GM18868 (cell line): ENCODE measurements at regions not wholly inside any gene's neighbourhood (a gene's known extent, or its start where the extent isn't known, plus 50 kb on each side); places are given as distances from the start of the nearest gene placed in this dataset.
"Not testable (repeated sequence)": the region's sequence is repeated elsewhere in the genome, so short reads cannot be mapped to it uniquely, and the experiment has no call there.

ENCODE experiments used
- ATAC-seq: cut with Tn5 transposase; IDR thresholded peaks from one replicate; pipeline ENCODE4 v1.9.1; 2021; ENCODE audit warnings: mild to moderate bottlenecking, moderate library complexity; ENCODE audit not compliant: unreplicated experiment

DNA sequence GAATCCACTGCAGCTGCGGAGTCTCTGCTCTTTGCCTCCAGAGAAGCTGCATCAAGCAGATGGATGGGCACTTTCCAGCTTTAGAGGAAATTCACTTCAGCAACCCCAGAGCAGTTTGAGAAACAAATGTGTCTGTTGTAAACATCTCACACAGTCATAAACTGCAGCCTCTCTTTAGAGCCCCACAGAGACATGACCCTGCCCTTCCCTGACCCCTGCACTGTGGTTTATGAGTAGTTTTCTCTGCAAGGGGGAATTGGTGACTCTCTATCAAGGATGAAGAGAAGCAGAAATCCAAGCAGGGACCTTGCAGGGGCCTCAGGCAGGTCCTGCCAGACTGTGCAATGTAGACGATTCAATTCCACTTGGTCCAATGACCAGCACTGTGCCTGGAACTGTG, 160.2 kb downstream of the SH2D4B start:
- ATAC-seq: no peak

DNA sequence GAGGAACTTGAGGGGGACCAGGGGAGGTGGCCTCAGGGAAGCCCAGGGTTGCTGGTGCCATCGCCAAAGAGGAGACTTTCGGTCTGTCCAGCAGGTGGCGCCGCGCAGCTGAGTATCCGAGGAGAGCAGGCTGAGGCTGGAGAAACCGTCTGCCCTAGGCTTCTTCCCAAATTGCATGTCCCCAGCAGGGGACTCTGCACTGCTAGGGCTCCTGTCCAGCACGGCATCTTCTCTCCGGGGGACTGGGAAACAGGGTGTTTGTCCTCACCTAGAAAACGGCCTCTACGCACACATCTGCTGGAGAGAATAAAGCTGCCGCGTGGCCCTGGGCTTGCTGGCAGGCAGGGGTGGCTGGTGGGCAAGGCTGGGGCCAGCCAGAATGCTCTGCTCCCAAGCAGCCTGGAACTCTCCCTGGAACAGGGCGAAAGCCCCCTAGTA, 161.9 kb downstream of the SH2D4B start:
- peak; percentile 76 for ATAC-seq

DNA sequence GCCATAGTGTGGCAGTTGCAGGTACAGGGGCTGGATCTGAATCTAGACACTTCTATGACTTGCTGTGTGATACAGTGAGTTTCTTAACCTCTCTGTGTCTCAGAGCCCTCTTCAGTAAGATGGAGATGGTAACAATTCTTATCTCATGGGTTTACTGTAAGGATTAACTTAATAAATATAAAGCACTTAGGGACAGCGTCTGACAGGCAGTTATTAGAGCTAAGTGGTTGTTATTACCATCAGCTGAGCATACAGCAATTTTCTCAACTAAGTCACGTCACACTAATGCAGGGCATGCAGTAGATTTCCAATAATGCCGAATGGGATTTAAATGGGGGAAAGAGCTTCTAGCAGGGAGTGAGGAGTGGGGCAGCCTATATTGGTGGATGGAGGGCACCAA, 162.6 kb downstream of the SH2D4B start:
- no peak for ATAC-seq

DNA sequence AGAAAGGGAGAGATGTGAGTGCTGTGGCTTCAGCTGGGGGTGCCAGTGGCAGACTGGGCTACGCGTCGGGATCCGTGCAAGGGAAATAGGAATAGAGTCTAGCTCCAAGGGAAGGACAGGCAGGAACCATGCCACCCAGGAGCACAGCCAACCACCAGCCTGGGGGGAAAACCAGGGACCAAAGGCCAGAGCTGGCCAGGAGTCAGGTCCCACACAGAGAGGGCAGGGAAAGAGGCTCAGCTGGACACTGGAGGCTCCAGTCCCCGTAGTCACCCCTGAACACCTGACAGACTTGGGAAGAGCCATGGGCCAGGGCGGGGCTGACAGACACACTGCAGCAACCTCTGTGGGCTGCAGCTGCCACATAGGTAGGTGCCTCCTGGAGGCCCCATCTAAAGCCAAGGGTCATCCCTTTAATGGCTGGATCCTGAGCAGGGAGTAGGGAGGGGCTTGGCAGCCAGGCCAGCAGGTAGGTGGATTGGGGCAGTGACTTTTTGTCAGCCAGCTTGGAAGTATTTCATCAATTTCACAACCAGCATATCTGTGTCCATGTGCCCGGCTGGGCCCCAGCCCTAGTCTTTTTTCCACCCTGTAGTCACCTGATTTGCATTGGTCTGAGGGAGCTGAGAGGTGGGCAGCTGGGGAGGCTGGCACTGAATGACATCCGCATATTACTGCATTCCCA, 163.2 kb downstream of the SH2D4B start:
- ATAC-seq: no peak

DNA sequence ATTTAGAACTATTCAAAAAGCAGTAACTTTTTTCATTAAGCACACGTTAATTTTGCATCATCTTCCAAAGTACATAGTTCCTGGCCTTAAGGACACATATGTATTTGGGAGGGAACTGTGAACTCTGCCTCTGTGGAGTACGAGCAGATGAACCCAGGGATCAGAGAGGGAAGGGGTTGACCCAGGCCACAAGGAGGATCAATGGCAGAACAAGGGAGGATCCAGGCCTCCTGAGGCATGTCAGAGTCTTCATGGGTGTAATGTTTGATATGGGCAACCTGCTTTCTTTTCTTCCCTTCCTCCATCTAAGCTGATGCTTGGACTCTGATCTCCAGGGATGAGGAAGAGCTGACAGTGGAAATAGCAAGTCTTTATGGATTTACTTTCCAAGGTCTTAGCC, 164.0 kb downstream of the SH2D4B start:
- ATAC-seq: no peak

DNA sequence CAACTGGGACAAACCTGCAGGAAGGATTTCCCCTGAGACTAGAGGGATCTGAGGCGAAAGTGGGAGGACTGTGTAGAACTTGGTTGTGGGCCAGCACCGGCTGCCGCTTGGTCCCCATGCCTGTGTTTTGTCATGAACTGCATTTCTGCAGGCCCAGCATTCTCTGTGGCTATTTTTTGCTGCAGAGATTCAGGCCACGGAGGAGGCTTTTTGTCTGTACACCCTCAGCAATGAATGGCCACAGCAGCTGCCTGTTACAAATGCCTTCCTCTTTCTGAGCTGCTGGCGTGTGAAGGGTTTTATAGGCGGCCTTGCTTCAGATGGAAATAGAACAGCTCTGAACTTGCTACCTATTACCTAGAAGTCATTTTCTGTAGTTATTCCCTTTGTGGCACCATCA, 164.4 kb downstream of the SH2D4B start:
- ATAC-seq: peak; percentile 51

DNA sequence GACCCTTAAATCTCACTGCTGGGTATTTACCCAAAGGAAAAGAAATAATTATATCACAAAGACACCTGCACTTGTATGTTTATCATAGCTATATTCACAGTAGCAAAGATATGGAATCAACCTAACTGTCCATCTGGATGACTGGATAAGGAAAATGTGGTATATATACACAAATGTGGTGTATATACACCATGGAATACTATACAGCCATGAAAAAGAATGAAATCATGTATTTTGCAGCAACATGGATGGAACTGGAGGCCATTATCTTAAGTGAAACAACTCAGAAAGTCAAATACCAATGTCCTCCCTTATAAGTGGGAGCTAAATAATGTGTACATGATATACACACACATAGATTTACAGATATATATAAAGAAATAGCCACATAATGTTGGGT, 168.2 kb downstream of the SH2D4B start:
- no peak for ATAC-seq

DNA sequence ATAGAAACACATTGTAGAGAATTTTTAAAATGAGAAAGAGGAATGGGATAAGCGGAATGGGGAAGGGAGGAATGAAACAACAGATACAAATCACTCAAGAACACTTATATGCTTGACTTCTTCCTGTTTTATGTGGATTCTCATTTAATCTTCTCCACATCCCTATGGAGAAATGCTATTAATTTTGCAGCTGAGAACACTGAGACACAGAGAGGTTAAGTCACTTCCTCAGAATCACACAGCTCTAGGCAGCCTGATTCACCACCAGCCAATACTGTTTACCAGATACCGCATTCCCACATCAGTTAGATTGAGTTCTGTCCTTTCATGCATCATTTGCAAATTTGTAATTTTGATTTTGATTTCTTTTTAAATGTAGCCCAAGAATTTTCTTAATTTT, 170.5 kb downstream of the SH2D4B start:
- ATAC-seq: no peak

DNA sequence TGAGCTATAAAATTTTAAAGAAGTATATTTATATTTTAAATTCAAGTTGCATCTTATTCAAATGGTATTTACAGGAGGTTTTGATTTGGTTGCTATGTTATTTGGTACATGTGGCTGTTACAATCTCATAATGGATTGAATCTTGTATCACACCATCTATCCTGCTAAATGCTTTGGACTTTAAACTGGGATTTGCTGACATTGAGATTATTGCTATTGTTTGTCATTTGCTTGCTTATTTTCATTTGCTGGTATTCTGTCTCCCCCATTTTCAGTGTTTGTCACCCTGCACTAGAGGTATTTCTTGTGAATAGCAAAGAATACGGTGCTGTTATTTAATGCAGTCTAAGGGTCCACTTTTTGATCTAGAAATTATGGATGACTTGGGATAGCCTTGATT, 171.1 kb downstream of the SH2D4B start:
- ATAC-seq: no peak

DNA sequence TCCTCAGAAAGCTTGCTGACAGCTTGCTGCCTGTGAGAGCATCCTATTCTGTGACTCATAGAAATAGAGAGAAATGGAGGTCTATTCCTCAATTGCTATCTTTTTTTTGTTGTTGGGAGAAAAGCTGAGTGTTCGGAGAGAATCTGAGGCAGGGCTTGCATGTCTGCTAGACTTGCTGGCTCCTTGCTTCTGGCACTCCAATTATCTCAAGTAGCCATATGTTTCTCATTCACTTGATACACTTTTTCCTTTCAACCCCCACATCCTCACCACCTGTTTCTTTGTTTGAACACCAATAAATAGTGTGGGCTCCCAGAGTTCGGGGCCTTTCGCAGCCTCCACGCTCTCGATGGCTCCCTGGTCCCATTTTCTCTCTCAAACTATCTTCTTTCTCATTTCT, 172.2 kb downstream of the SH2D4B start:
- no peak for ATAC-seq

DNA sequence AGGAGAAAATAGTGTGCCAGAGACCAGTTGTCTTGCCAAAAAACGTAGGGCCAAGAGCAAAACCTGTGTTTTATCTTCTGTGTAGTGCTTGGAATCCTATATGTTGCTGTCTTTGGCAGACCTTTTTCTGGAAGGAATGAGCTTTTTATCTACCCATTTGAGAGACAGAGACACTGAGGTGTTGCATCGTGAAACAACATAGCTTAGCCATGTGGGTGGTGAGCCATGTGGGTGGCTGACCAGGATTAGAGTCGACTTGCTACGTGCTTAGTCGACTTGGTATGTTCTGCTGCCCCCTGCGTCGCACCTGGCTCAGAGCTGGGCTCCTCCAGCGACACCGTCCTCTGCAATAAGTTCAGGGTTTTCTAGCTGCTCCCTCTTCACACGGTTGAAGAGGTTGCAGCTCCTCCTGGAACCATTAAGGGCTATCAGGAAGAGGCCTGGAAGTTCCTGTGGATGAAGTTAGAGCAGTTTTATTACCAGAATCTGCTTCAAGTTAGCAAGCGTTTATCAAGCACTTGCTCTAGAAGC, 175.8 kb downstream of the SH2D4B start:
- no peak for ATAC-seq

DNA sequence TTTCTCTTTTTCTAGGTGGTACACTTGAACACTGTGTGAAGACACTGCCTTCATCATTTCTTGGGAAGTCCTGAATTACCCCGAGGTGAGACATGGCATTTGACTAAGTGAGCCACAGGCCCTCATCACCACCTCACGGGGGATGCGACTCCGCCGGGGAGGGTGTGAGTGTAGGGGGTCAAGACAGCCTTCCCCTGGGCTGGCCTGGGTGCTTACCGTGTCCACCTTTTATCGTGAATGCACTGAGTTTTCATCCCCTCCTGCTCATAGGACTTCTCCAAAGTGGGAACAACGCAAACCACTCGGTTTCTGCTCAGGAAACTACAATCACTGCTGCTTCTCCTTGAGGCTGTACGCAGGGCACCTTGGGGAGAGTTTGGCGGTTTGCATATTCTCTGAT, 176.9 kb downstream of the SH2D4B start:
- no peak for ATAC-seq

DNA sequence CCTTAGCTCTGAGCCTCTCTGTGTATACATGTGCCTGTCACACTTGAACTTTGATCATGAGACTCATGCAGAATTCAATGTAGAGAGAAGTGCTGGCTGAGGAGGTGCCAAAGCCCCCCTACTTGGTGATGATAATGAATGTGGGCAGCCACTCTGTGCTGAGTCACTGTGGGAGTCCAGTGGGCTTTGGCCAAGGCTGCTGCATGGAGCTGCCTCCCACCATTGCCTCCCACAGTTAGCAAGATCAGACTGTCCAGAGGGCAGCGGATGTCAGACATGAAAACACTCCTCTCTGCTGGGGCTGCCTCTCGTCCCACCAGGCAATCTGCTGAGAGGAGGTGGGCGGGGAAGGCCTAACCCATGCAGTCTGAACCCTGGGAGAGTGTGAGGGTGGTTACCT, 180.3 kb downstream of the SH2D4B start:
- ATAC-seq: no peak

DNA sequence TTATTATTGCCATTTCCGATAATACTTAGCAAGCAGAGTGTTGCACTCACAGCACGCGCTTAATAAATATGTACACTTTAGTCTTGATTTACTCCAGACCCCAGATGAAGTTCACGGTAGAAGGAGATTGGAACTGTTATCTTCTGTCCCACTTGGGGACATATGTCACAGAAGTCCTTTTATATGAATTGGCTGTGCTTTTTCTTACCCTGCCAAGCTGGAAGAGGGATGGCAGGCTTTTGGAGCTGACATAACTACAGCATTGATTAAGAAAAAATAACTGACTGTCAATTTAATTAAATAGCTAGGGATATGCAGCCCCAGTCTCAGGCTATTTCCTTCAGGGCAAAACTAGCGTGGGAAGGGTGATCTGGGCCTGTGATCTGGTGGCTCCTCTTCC, 182.2 kb downstream of the SH2D4B start:
- no peak for ATAC-seq

DNA sequence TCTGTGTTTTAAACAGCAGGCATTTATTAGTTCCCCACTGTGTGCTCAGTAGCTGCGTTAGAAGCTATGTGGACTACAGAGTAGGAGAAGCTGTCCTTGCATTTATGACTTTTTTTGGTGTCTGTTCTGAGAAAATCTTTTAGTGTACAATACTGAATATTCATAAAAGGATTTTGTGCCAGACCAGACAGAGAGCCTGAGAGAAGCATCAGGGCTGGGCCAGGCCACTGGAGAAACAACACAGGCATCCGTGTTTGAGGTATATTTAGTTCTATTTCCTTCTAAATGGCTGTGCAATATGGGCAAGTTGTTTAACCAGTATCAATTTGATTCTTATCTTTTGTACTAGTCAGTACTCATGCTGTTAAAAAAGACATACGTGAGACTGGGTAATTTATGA, 182.8 kb downstream of the SH2D4B start:
- no peak for ATAC-seq

DNA sequence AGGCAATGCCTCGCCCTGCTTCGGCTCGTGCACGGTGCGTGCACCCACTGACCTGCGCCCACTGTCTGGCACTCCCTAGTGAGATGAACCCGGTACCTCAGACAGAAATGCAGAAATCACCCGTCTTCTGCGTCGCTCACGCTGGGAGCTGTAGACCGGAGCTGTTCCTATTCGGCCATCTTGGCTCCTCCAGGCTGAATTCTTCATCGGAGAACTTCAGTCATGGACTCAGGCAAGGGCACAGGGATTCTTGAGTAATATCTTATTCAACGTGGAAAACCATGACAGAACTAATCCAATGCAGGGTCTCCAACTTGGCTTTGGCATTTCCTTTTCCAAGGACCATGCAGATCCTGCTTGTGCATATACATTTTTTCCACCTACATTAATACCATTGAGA, 190.7 kb downstream of the SH2D4B start:
- not testable (repeated sequence) for ATAC-seq

DNA sequence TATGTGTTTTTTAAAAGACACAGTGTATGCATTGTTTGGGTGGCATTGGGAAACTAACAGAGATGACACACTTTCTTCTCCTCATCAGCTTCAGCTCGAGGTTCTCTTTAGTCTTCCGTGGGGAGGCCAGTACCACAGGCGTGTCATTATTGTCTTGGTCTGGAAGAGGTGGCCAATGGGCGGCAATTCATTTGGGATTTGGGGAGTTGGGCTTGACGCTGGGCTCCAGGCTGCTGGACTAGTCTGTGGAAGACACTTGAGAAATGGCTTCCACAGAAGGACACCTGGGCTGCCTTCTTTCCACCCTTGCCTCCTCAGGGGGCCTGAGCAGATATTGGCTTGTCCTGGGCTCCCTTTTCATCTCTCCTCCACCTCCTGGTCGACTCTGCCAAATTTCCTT, 192.2 kb downstream of the SH2D4B start:
- ATAC-seq: no peak

DNA sequence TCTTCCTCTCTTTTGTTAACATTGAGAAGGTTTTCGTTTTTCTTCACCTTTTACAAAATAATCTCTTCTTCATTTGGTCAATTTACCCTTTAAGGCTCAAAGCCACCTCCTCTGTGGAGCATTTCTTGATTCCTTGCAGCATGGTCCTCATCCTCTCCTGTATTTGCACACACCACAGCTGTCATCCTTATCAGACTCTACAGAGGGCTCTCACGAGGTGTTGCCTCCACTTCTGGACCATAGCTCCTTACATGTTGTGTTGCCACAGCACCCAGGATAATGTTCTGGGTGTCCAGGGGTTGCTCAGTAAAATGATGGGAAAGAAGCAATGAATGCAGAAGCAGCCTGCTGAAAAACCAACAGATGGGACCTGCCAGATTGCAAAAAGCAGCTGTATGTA, 192.8 kb downstream of the SH2D4B start:
- no peak for ATAC-seq

DNA sequence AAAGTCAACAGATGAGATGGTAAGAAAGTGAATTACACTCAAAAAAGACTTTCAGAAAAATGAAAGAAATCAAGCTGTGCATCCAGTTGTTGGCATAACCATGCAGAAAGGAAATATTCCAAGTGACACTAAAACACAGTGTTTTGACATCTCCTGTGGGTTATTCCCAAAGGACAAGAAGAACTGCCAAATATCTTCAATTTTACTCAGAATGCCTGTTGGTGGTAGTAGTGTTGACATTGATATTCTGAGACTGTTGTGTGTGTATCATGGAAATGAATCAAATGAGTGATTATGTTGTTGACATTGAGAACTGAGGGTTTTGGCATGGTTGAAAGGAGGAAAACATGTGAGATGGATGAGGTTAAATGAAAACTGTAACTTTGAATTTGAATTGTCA, 196.9 kb downstream of the SH2D4B start:
- no peak for ATAC-seq

DNA sequence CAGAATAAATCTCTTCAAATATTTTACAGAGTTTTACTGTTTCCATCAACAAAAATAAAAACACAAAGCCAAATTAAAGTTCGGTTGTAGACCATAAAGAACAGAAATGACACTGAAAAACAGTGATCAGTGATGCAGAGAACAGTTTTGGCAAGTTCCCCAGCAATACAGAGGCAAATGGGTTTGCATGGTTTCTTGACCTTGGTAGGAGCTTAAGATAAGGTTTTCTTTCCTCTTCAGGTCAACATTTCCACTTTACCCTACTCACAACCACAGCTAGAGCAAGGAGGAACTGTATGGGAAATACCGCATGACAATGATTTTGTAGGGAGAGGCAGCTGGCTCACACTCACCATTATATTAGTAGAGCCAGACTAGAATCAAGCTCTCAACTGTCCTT, 199.5 kb downstream of the SH2D4B start:
- ATAC-seq: peak; percentile 67

DNA sequence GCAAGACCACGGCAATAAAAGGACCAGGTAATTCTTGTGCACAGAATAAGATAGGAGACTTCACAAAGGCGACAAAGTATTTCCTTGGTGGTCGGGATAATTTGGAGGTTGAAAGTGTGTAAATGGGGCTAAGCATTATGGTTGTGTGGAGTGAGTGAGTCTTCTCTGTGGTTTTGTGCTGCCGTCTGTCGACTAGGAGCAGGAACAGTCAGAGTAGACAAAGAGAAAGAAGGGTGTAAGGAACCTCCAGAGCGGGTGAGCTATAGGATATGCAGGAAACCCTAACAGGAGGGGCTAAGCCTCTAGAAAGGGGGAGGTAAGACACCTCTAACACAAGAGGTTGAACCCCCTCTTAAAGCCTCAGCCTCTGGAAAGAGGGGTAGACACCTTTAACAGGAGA, 201.6 kb downstream of the SH2D4B start:
- no peak for ATAC-seq

DNA sequence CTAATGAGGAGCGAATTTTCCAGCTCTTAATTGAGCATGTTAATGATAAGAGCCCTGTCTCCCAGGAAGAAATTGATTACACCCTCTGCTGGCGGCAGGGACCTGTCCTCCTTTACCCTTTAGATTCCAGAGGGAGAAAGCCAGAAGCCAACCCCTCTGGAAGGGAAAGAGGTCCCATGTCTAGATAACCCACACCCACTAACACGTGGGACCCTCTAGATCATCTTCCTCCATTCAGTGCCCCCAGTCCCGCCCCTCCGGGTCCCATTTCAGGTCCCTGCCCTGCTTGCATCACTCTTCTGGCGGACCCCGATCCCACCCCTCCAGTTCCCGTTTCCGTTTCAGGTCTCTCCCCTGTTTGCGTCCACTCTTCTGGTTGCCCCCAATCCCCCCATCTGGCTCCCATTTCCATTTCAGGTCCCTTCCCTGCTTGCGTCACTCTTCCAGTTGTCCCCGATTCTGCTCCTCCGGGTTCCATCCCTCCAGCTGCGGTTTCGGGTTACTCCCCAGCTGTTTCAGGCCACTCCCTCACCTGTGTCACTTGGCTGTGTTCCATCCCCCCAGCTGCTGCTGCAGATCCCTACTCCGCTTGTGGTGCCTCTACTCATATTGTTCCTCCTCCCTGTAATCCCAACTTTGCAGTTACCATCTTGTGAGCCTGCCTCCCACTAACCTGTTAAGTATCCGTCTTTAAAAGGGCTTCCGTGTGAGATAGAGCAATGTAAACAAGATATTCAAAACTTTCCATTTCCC, 202.4 kb downstream of the SH2D4B start:
- ATAC-seq: no peak
